GM18870 (cell line): ENCODE measurements at regions not wholly inside any gene's neighbourhood (a gene's known extent, or its start where the extent isn't known, plus 50 kb on each side); places are given as distances from the start of the nearest gene placed in this dataset.

ENCODE experiments used
- ATAC-seq: cut with Tn5 transposase; IDR thresholded peaks from one replicate; pipeline ENCODE4 v1.9.1; 2021; ENCODE audit warnings: moderate library complexity; ENCODE audit not compliant: unreplicated experiment

DNA sequence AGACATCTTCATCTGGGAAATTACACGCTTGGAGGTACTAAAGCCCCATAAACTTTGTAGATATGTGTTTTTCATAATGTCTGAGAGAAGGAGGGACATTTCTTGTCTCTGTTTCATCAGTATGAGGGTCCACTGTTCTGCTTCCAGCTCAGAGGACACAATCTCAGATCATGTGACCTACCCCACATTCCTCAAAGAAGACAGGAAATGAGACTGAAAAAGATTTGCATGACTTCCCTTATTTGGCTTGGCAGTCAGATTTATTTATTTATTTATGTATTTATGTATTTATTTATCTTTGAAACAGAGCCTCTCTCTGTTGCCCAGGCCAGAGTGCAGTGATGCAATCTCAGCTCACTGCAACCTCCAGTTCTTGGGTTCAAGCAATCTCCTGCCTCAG, 463.7 kb upstream of the RGPD4 start:
- no peak for ATAC-seq

DNA sequence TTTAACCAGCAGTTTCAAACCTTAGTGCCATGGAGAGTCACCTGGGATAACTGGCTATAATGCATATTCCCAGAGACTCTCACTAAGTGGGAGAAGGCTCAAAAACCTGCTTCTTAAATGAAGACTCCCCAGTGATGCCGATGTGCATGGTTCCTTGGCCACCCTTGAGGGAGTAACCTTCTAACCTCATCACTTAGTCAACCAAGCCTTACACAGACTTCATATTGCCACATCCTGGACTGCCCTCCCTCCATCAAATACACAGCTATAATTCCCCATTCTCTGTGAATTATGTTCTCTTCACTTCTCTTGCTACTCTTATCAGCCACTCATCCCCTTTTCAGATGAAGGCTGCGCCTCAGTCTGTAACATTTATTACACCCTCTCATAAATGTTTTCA, 462.9 kb upstream of the RGPD4 start:
- ATAC-seq: no peak

DNA sequence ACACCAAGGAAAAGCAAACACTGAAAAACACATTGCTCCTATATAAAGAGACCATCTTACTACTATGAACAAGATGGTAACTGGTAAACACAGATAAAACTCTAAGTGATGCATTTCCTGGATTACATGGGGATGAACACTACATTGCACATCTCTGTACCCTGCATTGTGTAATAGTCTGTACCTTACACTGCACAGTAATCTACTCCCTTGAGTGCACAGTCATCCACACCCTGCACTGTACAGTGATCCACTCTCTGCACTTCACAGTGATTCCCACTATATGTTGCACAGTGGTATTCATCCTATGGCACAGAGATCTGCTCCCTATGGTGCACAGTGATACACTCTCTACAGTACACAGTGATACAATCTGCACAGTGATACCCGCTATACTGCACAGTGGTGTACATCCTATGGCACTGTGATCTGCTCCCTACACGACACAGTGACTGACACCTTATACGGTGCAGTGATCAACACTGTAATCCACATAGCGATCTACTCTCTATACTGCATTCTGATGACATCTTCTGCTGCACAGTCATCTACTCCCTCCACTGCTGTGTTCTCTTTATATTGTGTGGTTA, 462.2 kb upstream of the RGPD4 start:
- ATAC-seq: no peak

DNA sequence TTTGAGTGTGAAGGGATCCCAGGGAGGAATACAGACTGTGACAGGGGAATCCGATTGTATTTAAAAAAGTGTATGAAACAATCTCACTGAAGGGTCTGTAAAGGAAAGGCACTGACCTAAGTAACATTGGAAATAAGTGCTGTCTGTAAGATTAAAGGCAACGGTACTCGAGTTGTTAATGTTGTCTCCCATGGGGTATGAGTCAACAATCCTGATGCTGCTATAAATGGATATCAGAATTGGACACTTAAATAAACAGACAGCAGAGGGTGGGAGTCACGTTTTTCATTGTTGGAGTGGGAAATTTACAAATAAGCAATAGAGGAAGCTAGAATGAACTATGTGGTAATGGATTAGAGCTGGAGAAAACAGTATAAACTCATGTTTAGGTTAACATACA, 452.4 kb upstream of the RGPD4 start:
- ATAC-seq: no peak

DNA sequence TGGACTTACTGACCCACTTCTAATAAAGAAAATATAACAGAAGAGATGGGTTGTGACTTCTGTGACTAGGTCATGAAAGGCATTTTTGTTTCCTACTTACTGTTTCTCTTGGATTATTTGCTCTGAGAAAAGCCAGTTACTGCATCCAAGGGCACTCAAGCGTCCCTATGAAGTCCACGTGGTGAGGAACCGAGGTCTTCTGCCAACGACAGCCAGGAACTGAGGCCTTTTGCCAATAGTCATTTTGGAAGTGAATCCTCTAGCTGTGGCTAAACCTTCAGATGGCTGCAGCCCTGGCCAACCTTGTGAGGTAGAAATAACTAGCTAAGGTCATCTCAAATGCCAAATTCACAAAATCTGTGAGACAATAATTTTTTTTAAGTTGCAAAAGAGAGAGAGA, 449.8 kb upstream of the RGPD4 start:
- no peak for ATAC-seq

DNA sequence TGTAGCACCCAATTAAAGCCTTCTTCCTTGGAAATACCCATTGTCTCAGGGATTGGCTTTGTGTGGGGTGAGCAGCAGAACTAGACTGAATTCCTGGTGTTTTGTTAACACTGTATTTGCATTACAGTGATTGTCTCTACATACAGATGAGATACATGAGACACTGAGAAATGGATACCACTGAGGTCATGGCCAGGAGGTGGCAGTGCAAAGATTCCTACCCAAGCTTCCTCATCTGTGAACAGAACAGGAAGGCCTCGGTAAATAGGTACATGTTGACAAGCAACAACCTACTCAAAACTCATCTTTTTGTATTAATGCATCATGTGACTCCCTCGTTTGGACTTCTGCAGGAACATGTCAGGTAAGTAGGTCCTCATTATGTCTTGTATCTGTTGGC, 445.8 kb upstream of the RGPD4 start:
- ATAC-seq: no peak

DNA sequence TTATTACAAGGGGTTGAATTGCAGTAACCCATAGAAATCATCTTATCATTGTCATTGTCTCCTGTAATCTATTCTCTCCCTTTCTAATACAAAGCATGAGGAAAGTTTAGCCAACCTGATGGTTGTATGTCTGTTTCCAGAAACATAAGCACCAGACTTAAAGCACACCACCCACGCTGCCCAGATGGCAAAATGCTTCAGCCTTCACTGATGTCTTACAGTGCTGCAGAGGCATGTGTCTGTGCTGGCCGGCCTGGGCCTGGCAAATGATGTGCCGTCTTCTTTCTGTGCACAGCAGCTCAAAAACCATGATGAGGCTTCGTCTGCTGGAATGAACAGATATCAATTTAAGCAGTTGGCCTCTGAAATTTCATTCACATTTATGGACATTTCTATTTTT, 443.0 kb upstream of the RGPD4 start:
- ATAC-seq: no peak

DNA sequence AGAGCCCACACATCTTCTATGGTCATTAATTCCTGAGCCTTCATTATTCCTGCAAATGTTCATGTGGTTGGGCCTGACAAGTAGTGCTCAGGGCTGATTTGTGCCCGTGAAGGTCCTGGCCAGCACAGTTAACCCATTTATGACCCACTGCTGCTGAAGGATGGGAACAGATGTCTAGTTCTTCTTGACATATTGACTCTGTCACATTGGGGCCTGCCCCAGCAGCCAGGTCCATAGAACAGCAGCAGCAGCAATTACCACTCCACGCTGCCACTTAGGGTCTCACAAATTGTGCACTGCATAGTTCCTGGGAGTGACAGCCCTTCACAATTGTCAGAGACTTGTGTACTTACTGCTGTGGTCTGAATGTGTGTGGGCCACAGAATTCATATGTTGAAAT, 442.3 kb upstream of the RGPD4 start:
- ATAC-seq: no peak

DNA sequence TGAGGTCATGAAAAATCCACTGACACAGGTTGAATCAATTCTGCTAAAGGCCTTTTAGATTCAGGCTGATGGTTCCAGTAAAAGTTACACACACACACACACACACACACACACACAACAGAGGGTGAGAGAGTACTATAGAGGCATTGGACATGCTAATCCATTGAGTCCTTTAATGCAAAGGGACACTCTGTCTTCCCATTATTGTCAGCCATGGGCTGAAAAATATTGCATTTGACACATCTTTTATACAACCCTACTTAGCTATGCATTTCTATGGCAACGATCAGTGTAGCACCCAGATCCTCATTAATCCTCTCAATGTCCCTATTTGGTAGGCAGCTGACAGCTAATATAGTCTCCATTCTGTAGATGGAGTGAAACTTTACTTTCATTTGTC, 440.8 kb upstream of the RGPD4 start:
- no peak for ATAC-seq

DNA sequence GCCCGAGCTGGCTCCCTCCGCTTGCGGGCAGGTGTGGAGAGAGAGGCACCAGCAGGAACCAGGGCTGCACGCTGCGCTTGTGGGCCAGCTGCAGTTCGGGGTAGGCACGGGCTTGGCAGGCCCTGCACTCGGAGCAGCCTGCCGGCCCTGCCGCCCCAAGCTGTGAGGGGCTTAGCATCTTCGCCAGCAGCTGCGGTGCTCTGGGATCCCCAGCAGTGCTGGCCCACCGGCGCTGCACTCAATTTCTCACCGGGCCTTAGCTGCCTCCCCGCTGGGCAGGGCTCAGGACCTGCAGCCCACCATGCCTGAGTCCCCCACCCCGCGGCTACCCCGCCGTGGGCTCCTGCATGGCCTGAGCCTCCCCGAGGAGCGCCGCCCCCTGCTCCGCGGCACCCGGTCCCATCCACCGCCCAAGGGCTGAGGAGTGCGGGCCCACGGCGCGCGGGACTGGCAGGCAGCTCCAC, 434.4 kb upstream of the RGPD4 start:
- no peak for ATAC-seq

DNA sequence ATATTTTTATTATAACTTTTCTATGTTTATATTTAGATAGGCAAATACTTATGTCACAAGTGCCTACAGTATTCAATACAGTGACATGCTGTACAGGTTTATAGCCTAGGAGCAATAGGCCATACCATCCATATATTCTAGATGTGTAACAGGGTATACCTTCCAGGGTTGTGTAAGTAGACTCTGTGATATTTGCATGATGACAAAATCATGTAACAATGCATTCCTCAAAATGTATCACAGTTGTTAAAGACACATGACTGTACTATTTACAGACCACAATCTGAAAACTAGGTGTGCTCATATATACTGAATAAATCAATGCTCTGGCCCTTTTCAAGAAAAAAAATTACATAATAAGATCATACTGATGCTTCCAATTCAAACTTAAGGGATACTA, 433.2 kb upstream of the RGPD4 start:
- no peak for ATAC-seq

DNA sequence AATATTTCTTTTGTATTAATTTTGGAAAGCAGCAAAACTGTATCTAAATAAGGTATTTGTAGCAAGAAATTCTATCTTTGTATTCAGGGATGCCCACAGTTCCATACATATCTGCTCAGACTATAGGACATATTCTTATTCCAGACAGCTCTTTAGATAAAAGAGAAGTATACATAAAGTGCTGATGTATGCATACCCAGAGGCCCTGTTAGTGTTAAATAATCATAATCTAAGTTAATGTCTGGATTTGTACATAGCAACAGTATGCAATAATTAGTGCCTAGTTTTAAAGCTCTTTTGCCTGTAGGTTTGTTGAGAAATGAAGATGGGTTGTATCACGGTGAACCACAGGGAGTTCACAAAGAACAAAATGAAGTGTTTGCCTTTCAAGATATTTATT, 428.0 kb upstream of the RGPD4 start:
- no peak for ATAC-seq

DNA sequence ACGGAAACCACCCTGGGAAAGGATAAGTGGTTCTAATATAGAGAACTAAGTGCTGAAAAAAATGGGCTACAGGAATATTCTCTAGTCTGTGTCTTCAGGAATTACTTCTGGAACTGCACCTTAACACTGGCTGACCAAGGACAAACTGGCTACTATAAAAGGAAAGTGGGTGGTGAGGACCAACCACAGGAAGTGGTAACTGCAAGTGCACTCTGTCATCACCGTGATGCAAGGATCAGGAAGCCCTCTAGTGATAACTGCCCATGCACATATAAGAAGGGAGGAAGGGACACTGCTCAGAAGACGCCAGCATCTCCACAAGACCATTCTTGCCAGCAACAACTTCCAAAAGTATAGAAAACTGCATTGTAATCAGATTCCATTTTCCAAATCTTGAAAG, 424.4 kb upstream of the RGPD4 start:
- ATAC-seq: no peak

DNA sequence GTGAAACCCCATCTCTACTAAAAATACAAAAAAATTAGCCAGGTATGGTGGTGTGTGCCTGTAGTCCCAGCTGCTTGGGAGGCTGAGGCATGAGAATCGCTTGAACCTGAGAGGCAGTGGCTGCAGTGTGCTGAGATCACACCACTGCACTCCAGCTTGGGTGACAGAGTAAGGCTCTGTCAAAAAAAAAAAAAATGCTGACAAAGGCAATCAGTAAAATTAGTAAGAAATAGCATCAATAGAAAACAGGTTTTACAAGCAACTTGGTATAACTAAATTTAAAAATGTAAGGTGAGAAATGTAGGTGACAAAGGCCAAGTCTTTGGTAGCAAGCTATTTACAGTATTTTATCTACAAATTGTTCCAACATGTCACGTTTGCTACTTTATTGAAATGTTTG, 421.4 kb upstream of the RGPD4 start:
- ATAC-seq: no peak

DNA sequence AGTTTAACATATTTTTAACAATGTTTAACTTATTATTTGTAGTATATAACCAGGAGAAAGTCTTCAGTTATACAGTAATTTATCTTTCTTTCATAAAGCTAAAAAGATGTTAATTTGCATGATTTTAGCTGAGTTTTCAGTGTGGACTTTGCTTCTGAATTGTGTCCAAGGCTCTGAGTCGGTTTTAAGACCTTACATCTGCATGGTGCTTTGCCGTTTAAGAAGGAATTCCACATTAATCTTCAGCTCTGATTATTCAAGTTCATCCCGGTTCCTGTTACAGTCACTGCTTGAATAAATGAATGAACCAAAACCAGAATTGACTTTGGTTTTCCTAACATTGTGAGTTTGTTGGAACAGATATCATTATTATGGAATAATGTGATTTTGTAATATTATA, 419.7 kb upstream of the RGPD4 start:
- no peak for ATAC-seq

DNA sequence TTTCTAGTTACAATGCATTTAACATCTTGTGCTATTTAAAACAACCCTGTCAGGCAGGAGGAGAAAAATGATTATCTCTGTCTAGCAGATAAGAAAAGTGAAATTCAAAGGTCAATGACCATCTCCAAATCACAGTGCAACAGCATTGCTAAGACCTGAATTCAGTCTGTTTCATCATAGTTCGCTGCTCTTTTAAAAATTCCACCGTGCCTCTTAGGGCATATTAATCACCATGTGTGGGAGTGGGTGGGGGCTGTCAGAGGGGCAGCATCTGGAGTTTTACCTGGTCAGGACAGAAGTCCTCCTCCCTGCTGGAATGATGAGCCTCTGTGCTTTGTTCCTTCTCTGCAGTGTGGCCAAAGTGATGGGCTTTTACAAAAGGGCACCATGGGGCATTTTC, 418.7 kb upstream of the RGPD4 start:
- ATAC-seq: no peak

DNA sequence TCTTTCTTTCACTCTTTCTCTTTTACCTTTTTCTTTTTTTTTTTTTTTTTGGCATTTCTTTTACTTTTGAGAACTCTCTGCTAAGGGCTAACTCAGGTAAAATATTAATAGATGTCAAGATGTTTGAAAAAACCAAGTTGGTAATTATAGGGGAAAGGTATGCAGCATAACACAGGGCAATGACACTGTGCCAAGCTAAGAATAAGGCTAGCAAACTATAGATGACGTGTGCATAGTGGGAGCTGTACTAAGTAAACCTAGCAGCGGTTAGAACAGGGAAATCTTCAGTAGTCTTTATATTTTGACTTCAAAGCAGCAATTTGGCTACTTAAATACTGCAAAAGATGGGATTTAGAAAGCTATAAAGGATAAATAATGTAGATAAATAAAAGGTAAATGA, 415.4 kb upstream of the RGPD4 start:
- ATAC-seq: no peak

DNA sequence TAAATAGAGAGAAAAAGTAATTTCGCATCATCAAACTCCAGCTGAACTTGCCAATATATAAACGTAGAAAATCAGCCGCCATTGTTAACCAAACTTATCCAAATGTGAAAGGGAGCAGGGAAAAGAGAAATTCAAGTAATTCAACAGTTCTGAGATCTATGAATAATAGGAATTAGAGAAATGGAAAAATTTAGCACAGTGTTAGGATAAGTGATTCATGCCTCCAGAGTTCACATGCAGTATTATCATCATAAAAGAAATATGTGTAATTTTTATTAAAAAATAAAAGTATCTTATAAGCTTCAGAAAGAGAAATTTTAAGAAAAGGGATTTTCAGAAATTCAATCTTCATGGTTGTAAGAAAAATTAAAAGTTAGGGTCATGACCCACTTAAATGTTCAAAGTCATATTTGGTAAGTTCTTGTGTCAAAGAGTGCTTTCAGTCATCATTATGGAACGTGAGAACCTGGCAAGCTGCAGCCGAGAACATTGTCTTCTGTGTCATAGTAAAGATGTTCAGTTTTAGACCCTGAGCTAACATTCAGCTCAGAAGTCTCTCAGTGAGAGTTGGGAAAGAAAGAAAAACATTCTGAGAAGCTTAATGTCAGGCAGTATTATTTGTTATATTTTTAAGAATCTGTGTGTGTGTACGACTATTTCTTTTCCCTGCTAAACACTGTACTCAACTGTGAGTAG, 414.3 kb upstream of the RGPD4 start:
- ATAC-seq: no peak

DNA sequence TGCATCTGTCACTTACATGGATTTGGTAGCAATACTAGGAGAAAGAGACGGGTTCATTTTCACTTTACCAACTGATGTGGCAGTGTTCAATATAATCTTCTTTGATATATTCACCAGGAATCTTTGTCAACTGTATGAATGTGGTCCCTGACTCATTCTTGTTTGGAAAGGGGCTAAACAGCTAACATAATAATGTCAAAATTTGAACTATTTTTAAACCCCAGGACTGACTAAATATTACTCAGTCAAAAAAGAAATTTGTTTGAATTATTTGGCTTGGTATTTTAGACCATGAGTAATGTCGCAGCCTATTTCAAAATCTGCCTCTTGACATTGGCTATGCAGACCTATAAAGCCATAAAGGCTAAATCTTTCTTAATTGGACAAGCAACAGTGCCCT, 413.7 kb upstream of the RGPD4 start:
- ATAC-seq: no peak

DNA sequence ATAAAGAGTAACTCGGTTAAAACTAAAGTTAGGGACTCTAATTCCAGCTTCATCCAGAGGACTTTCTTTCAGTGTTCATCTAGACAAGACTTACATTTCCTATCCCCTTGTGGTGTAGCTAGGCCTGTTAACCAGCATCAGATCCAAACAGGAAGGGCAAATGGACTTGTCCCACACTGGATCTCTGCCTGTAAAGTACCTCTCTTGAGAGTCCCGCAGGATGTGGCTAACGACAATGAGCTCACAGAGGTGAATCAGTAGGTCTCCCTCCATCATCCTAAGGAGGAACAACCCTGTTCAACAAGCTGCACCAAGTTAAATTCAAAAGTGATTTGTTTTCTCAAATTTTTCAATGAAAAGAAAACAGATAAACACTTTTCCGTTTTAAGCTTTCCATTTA, 412.3 kb upstream of the RGPD4 start:
- ATAC-seq: no peak

DNA sequence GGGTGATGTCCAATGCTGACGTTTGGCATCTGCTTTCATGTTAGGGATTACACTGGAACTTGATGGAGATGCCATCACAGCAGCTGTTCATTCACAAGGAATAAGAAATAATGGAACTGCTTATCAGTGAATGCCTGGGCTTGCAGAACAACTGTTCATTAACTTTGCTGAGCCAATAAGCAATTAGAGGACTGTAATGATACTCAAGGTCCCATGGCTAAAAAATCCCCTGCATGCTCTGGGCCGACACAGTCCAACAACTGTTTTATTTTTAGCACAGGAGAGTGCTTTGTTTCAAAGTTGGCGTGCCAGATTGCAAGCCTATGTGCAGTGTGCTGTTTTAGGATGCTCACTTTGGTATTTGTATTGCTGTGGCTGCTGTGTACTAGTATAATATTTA, 408.0 kb upstream of the RGPD4 start:
- ATAC-seq: no peak

DNA sequence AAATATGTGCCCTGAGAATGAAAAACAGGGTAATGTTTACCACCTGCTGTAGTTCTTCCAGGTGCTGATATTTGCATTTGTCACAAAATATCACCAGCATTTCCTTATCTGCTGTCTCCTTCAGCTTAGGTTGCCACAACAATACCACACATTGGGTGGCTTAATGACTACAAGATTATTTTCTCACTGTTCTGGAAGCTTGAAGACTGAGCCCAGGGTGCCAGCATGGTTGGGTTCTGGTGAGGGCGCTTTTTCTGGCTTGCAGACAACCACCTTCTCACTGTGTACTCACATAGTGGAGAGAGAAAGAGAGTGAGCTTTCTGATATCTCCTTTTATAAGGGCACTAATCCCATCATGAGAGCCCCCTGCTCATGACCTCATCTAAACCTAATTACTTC, 407.5 kb upstream of the RGPD4 start:
- ATAC-seq: no peak

DNA sequence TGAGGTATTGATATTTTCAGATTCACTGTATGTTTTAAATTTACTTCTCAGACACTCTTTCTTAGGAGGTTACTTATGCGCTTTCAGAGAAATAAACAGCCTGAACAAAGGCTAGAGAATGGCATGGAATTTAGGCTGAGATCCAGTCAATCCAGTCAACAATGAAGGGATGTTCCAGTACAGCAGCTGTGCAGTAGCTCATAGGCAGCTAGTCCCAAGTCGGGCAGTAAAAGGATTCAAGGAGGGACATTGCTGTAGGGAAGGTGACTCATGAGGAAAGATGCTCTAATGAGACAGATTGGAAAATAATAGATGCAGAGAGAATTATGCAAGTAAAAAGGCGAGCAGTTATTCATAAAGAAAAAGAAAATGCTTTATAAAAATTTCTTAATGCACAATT, 397.9 kb upstream of the RGPD4 start:
- ATAC-seq: no peak
